ENCODE measurements at regions not wholly inside any gene's neighbourhood (a gene's known extent, or its start where the extent isn't known, plus 50 kb on each side); places are given as distances from the start of the nearest gene placed in this dataset.
"Not testable (repeated sequence)": the region's sequence is repeated elsewhere in the genome, so short reads cannot be mapped to it uniquely, and the experiment has no call there.

GRCh38 chr12:131494741-131495524, 216.0 kb upstream of the SFSWAP start:
- DNase-seq = no peak

- no peak for DNase-seq
Observed at GRCh38 chr12:131497966-131498365, 212.9 kb upstream of the SFSWAP start.

- DNase-seq = no peak
Observed at GRCh38 chr12:131499160-131499863, 211.6 kb upstream of the SFSWAP start.

- no peak for DNase-seq
Observed at GRCh38 chr12:131499864-131500190, 211.1 kb upstream of the SFSWAP start.

- no peak for DNase-seq
Observed at GRCh38 chr12:131500564-131500963, 210.3 kb upstream of the SFSWAP start.

- no peak for DNase-seq
Observed at GRCh38 chr12:131505561-131505960, 205.3 kb upstream of the SFSWAP start.

- no peak for DNase-seq
Observed at GRCh38 chr12:131506426-131506825, 204.5 kb upstream of the SFSWAP start.

GRCh38 chr12:131507094-131507493, 203.8 kb upstream of the SFSWAP start:
- DNase-seq = no peak

GRCh38 chr12:131507881-131508280, 203.0 kb upstream of the SFSWAP start:
- DNase-seq = no peak

- DNase-seq = no peak
Observed at GRCh38 chr12:131509701-131510100, 201.2 kb upstream of the SFSWAP start.

GRCh38 chr12:131510431-131510830, 200.5 kb upstream of the SFSWAP start:
- DNase-seq = no peak

- DNase-seq = no peak
Observed at GRCh38 chr12:131511391-131511802, 199.5 kb upstream of the SFSWAP start.

GRCh38 chr12:131511803-131512561, 198.9 kb upstream of the SFSWAP start:
- no peak for DNase-seq

GRCh38 chr12:131513606-131514005, 197.3 kb upstream of the SFSWAP start:
- DNase-seq = no peak

- DNase-seq = not testable (repeated sequence)
Observed at GRCh38 chr12:131520553-131520952, 190.3 kb upstream of the SFSWAP start.

- no peak for DNase-seq
Observed at GRCh38 chr12:131521326-131521725, 189.6 kb upstream of the SFSWAP start.

GRCh38 chr12:131525795-131526508, 184.9 kb upstream of the SFSWAP start:
- no peak for DNase-seq

- no peak for DNase-seq
Observed at GRCh38 chr12:131527092-131527491, 183.8 kb upstream of the SFSWAP start.

GRCh38 chr12:131527736-131528135, 183.2 kb upstream of the SFSWAP start:
- DNase-seq = no peak

- no peak for DNase-seq
Observed at GRCh38 chr12:131528144-131528543, 182.7 kb upstream of the SFSWAP start.

GRCh38 chr12:131528667-131529066, 182.2 kb upstream of the SFSWAP start:
- no peak for DNase-seq

- no peak for DNase-seq
Observed at GRCh38 chr12:131529196-131530040, 181.5 kb upstream of the SFSWAP start.
